Endothelial cell of umbilical vein (primary cell): ENCODE measurements at regions not wholly inside any gene's neighbourhood (a gene's known extent, or its start where the extent isn't known, plus 50 kb on each side); places are given as distances from the start of the nearest gene placed in this dataset.

Source experiments
- EZH2 ChIP-seq: IDR thresholded peaks from 2 replicates; pipeline ENCODE4 v1.6.1; 2012; ENCODE audit warnings: borderline replicate concordance, low read depth, mild to moderate bottlenecking, moderate library complexity, low read length, inconsistent platforms; ENCODE audit not compliant: severe bottlenecking
- FOS ChIP-seq: IDR thresholded peaks from 2 replicates; pipeline ENCODE4 v1.6.1; 2011; ENCODE audit warnings: mild to moderate bottlenecking, low read length, moderate library complexity, borderline replicate concordance; ENCODE audit not compliant: insufficient read depth
- GATA2 ChIP-seq: IDR thresholded peaks from 2 replicates; pipeline ENCODE4 v1.7.0; 2011; ENCODE audit warnings: low read depth, mild to moderate bottlenecking, moderate library complexity, mixed read lengths, low read length; ENCODE audit not compliant: insufficient read length, insufficient read depth
- JUN ChIP-seq: IDR thresholded peaks from 2 replicates; pipeline ENCODE4 v1.6.1; 2011; ENCODE audit warnings: borderline replicate concordance, low read depth; ENCODE audit not compliant: insufficient read length, insufficient read depth
- MYC ChIP-seq: IDR thresholded peaks from one replicate; pipeline ENCODE4 v1.6.1; 2011; ENCODE audit warnings: mild to moderate bottlenecking, low read depth, low read length
- POLR2A ChIP-seq: IDR thresholded peaks from 2 replicates; pipeline ENCODE4 v1.6.1; 2012; ENCODE audit warnings: low read depth, mild to moderate bottlenecking, control low read depth, low read length
- POLR2AphosphoS5 ChIP-seq: IDR thresholded peaks from 2 replicates; pipeline ENCODE4 v1.6.1; 2012; ENCODE audit warnings: low read depth, mild to moderate bottlenecking, control low read depth, low read length, moderate library complexity; ENCODE audit not compliant: insufficient read depth
- TF ChIP-seq, protein P1 (sequence below), 2 donors: IDR thresholded peaks; 1 replicate in 1 of 2; 2 replicates in 1 of 2; pipeline ENCODE4 v1.5.1; 2011; ENCODE audit warnings: low read length in 2 of 2, mild to moderate bottlenecking in 2 of 2, moderate library complexity in 2 of 2, control low read depth in 1 of 2, inconsistent platforms in 1 of 2, low read depth in 1 of 2; ENCODE audit not compliant: insufficient read depth in 1 of 2; ENCODE audit errors: extremely low read depth in 1 of 2
- TF ChIP-seq, protein P2 (sequence below): IDR thresholded peaks from 2 replicates; pipeline ENCODE4 v1.6.1; 2011; ENCODE audit not compliant: insufficient read depth, insufficient read length

DNA sequence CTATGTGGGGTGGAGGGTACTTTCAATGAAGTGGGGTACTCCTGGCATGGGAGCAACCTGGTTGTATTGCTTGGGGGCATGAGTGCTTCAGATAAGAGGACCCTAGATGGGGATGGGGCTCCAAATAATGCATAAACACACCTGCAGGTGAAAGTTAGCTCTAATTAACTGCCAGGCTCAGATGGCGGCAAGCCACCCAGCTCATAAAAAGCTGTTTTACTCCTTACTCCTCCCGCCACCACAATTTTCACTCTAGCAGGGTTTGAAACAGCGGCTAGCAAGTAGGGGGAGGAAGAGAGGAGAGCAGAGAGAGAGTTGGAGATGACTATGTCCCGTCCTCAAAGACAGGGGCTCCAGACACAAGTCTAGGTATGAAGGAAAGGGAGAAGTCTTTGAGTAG is 117.7 kb upstream of the WSCD1 start:
- TF ChIP-seq GATA2: no peak
- TF ChIP-seq, protein P1, sequence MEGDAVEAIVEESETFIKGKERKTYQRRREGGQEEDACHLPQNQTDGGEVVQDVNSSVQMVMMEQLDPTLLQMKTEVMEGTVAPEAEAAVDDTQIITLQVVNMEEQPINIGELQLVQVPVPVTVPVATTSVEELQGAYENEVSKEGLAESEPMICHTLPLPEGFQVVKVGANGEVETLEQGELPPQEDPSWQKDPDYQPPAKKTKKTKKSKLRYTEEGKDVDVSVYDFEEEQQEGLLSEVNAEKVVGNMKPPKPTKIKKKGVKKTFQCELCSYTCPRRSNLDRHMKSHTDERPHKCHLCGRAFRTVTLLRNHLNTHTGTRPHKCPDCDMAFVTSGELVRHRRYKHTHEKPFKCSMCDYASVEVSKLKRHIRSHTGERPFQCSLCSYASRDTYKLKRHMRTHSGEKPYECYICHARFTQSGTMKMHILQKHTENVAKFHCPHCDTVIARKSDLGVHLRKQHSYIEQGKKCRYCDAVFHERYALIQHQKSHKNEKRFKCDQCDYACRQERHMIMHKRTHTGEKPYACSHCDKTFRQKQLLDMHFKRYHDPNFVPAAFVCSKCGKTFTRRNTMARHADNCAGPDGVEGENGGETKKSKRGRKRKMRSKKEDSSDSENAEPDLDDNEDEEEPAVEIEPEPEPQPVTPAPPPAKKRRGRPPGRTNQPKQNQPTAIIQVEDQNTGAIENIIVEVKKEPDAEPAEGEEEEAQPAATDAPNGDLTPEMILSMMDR (IDR thresholded peaks at IDR 0.05; ENCODE audit: extremely low read depth in 1 of 2, insufficient read depth in 1 of 2, low read depth in 1 of 2, low read length in 2 of 2): no peak
- no peak for TF ChIP-seq POLR2AphosphoS5
- TF ChIP-seq POLR2A: no peak
- TF ChIP-seq, protein P2, sequence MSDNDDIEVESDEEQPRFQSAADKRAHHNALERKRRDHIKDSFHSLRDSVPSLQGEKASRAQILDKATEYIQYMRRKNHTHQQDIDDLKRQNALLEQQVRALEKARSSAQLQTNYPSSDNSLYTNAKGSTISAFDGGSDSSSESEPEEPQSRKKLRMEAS: no peak
- no peak for TF ChIP-seq EZH2
- TF ChIP-seq FOS: no peak
- no peak for TF ChIP-seq JUN
- TF ChIP-seq MYC: no peak
